SK-N-MC (cell line): ENCODE measurements at regions not wholly inside any gene's neighbourhood (a gene's known extent, or its start where the extent isn't known, plus 50 kb on each side); places are given as distances from the start of the nearest gene placed in this dataset.

Experiments
- EZH2 ChIP-seq: fragments of 200-600 bp; sonication (generic); IDR thresholded peaks from one replicate; pipeline ENCODE4 v1.6.1; 2017; ENCODE audit warnings: antibody characterized with exemption
- FOXP2 ChIP-seq: optimal IDR thresholded peaks from 2 replicates; pipeline ENCODE3; 2011; ENCODE audit warnings: mild to moderate bottlenecking, moderate library complexity; ENCODE audit not compliant: insufficient read depth; ENCODE audit errors: extremely low read length, control extremely low read depth
- POLR2AphosphoS5 ChIP-seq: IDR thresholded peaks from 2 replicates; pipeline ENCODE4 v1.6.1; 2012; ENCODE audit warnings: mild to moderate bottlenecking, low read depth, low read length, borderline replicate concordance

DNA sequence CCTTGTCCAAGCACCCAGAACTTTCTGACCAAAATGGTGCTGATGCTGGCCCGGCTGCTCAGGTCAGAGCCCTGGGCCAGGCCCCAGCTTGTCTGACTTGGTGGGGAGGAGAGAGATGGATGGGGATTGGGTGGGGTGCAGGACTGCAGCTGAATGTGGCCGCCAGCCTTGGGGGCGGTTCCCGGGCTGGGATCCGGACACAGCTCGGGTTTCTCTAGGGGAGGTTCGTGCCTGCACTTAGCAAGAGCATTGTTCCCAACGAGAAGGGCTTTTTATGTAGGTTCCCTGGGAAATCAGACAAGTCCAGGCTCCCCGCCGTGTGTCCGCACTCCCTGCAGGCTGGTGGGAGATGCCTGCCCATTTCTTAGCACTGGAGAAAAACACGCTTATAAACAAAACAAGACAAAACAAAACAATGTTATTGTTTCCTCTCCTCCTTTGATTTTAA lies 50.5 kb upstream of the HS6ST1 start:
- TF ChIP-seq POLR2AphosphoS5 (no peak), EZH2 (no peak), FOXP2 (no peak)
